DOHH2 (cell line): ENCODE measurements at regions not wholly inside any gene's neighbourhood (a gene's known extent, or its start where the extent isn't known, plus 50 kb on each side); places are given as distances from the start of the nearest gene placed in this dataset.

ENCODE experiments used
- EZH2phosphoT487 ChIP-seq: fragments of 200-600 bp; sonication (generic); IDR thresholded peaks from 2 replicates; pipeline ENCODE4 v1.6.1; 2017; ENCODE audit warnings: borderline replicate concordance, mild to moderate bottlenecking, antibody characterized with exemption, low read length, moderate library complexity, mixed read lengths
- TF ChIP-seq, protein P1 (sequence below): fragments of 200-600 bp; sonication (generic); IDR thresholded peaks from one replicate; pipeline ENCODE4 v1.5.1; 2014; ENCODE audit warnings: antibody characterized with exemption, mild to moderate bottlenecking, low read depth, low read length; ENCODE audit not compliant: poor library complexity, severe bottlenecking

DNA sequence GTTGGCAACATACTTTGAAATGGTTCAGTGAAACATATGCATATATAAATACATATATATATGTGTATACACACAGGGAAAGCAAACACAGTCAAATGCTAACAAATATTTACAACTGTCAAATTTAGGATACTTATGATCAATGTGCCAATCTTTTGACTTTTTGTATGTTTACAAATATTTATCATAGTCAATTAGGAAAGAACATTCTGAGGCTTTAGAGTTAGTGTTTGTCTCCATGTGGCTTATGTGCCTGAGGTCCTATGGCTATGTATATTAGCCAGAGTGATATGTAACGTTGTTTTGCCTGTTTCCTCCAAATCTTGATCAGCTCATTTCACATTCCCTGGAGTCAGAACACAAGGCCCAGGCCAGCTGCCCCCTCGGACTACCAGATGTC lies 126.5 kb upstream of the MAN1A1 start:
- TF ChIP-seq, protein P1, sequence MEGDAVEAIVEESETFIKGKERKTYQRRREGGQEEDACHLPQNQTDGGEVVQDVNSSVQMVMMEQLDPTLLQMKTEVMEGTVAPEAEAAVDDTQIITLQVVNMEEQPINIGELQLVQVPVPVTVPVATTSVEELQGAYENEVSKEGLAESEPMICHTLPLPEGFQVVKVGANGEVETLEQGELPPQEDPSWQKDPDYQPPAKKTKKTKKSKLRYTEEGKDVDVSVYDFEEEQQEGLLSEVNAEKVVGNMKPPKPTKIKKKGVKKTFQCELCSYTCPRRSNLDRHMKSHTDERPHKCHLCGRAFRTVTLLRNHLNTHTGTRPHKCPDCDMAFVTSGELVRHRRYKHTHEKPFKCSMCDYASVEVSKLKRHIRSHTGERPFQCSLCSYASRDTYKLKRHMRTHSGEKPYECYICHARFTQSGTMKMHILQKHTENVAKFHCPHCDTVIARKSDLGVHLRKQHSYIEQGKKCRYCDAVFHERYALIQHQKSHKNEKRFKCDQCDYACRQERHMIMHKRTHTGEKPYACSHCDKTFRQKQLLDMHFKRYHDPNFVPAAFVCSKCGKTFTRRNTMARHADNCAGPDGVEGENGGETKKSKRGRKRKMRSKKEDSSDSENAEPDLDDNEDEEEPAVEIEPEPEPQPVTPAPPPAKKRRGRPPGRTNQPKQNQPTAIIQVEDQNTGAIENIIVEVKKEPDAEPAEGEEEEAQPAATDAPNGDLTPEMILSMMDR, result no peak
- no peak for TF ChIP-seq EZH2phosphoT487
